Breast epithelium (tissue), 4 donors: ENCODE measurements at regions not wholly inside any gene's neighbourhood (a gene's known extent, or its start where the extent isn't known, plus 50 kb on each side); places are given as distances from the start of the nearest gene placed in this dataset.

Source experiments
- DNase-seq, 2 donors: peaks; one replicate each; pipeline ENCODE4 v3.0.0-alpha.2; 2019; ENCODE audit warnings: low spot score in 2 of 2
- H3K27ac ChIP-seq, 2 donors: fragments of 200-600 bp; sonication (generic) in 1 of 2; one replicate each; pipeline ENCODE4 v1.5.1; 2016 to 2019; ENCODE audit warnings: mild to moderate bottlenecking in 1 of 2
- H3K27me3 ChIP-seq, 2 donors: fragments of 200-600 bp; sonication (generic) in 1 of 2; one replicate each; pipeline versions ENCODE4 v1.5.1 to v1.6.0; 2017 to 2019; ENCODE audit warnings: control low read depth in 1 of 2, mild to moderate bottlenecking in 1 of 2
- H3K36me3 ChIP-seq: fragments of 200-600 bp; one replicate; pipeline ENCODE4 v1.5.1; 2019
- H3K4me1 ChIP-seq, 2 donors: fragments of 200-600 bp; sonication (generic); one replicate each; pipeline ENCODE4 v1.5.1; 2016 to 2019; ENCODE audit warnings: control low read depth in 1 of 2
- H3K4me3 ChIP-seq, 3 donors: fragments of 200-600 bp; sonication (generic); 1 replicate in 2 of 3; 2 replicates in 1 of 3; pipeline ENCODE4 v1.5.1; 2016 to 2019; ENCODE audit warnings: mild to moderate bottlenecking in 3 of 3, moderate library complexity in 2 of 3
- H3K9me3 ChIP-seq, 2 donors: fragments of 200-600 bp; sonication (generic) in 1 of 2; one replicate each; pipeline ENCODE4 v1.5.1; 2016 to 2019; ENCODE audit warnings: control low read depth in 1 of 2
- POLR2A ChIP-seq: fragments of 450-650 bp; IDR thresholded peaks from one replicate; pipeline ENCODE4 v1.6.1; 2016; ENCODE audit warnings: antibody characterized with exemption, mild to moderate bottlenecking, moderate library complexity
- POLR2AphosphoS5 ChIP-seq, 3 donors: sonication (generic); formaldehyde crosslinking; IDR thresholded peaks; one replicate each; pipeline ENCODE4 v1.6.1; 2017; ENCODE audit warnings: antibody characterized with exemption in 3 of 3
- intact Hi-C: fragments of 100-400 bp; cut with DNase I; formaldehyde crosslinking; loops from one replicate; pipeline ENCODE4 v1.15.1; 2023; ENCODE audit warnings: low total_unique reads
- TF ChIP-seq, protein P1 (sequence below), 3 donors: fragments of 450-650 bp; IDR thresholded peaks; one replicate each; pipeline ENCODE4 v1.5.1; 2016 to 2017; ENCODE audit warnings: antibody characterized with exemption in 3 of 3, mild to moderate bottlenecking in 3 of 3, moderate library complexity in 3 of 3

DNA sequence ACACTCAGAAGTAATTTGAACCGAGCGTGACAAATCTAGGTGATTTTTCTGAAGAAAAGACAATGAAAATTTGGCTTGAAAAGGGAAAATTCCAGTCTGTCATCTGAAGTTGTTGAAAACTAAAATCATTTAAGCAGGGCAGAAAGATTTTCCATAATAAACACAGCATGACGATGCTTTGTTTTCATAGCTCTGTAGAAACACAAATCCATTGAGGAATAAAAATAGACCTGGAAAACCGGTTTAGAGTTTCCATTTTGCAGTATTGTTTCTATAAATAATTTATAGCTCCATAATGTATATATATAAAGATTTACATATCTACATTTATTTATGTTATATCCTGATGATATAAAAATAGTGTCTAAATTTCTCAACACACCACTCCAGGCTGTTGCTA lies 1918.5 kb upstream of the FLRT2 start:
- no peak for DNase-seq
- Histone ChIP-seq H3K27me3 (no peaks in the 10 kb centered on the region), H3K27ac (no peak overlapping the region), H3K9me3 (no peaks in the 10 kb centered on the region), H3K36me3 (no peaks in the 10 kb centered on the region), H3K4me1 (no peaks in the 10 kb centered on the region), H3K4me3 (no peak overlapping the region)
- intact Hi-C loops, result no loop called here
- no peak for TF ChIP-seq POLR2A

DNA sequence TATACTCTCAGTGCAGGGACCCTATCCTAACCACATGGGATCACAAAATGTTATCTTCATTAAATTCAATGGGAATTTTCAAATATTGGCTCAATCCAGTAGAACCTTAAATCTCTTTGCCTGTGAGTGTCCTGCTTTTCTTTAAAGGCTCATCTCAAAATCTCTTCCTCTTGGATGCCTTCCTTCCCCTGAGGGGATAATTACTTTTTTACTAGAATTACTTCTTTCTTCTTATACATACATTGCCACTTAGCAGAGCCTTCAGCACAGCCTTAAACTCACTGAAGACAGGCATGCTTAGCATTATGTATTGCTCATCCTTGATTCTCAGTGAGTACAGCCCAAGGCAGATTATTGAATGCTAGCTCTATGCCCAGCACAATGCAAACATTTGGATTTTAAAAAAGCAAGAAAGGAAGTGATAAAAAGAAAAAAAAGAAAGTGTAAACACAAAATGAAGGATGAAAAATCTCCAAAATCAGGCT lies 1918.0 kb upstream of the FLRT2 start:
- no peaks in the 10 kb centered on the region for H3K36me3 ChIP-seq
- H3K27me3 ChIP-seq, result no peaks in the 10 kb centered on the region
- H3K9me3 ChIP-seq, result no peaks in the 10 kb centered on the region
- no peak for DNase-seq
- no peaks in the 10 kb centered on the region for H3K4me1 ChIP-seq
- TF ChIP-seq, protein P1, sequence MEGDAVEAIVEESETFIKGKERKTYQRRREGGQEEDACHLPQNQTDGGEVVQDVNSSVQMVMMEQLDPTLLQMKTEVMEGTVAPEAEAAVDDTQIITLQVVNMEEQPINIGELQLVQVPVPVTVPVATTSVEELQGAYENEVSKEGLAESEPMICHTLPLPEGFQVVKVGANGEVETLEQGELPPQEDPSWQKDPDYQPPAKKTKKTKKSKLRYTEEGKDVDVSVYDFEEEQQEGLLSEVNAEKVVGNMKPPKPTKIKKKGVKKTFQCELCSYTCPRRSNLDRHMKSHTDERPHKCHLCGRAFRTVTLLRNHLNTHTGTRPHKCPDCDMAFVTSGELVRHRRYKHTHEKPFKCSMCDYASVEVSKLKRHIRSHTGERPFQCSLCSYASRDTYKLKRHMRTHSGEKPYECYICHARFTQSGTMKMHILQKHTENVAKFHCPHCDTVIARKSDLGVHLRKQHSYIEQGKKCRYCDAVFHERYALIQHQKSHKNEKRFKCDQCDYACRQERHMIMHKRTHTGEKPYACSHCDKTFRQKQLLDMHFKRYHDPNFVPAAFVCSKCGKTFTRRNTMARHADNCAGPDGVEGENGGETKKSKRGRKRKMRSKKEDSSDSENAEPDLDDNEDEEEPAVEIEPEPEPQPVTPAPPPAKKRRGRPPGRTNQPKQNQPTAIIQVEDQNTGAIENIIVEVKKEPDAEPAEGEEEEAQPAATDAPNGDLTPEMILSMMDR (IDR thresholded peaks at IDR 0.05), result no peak
- TF ChIP-seq POLR2A (no peak), POLR2AphosphoS5 (IDR thresholded peaks at IDR 0.05) (no peak)
- H3K4me3 ChIP-seq, result no peak overlapping the region
- intact Hi-C loops, result no loop called here
- no peak overlapping the region for H3K27ac ChIP-seq

DNA sequence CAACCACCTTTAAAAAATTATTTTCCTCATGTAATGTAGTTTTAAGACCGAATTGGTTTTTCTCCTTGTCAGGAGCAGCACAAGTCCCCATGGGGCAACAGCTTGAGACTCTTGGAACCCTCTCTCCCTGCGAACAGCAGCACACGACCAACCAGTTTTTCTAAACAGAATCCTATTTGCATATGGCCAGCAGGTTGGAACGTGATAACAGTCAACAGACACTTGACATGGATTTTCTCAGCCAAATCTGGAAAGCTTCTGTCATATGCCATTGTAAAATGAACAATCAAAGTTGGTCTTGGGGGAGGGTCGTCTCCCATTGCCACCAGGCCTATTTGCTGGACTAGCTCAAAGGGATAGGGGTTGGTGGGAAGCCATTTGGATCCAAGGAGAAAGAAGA lies 1915.0 kb upstream of the FLRT2 start:
- intact Hi-C loops, result no loop called here
- Histone ChIP-seq H3K9me3 (peaks cover 0 to 5% of the 10 kb centered on the region in 2 donors), H3K4me3 (no peak overlapping the region), H3K36me3 (no peaks in the 10 kb centered on the region), H3K27ac (no peak overlapping the region), H3K27me3 (no peaks in the 10 kb centered on the region), H3K4me1 (no peaks in the 10 kb centered on the region)
- no peak for DNase-seq
- TF ChIP-seq POLR2A (no peak), POLR2AphosphoS5 (IDR thresholded peaks at IDR 0.05) (no peak)
- TF ChIP-seq, protein P1 (IDR thresholded peaks at IDR 0.05), result no peak

DNA sequence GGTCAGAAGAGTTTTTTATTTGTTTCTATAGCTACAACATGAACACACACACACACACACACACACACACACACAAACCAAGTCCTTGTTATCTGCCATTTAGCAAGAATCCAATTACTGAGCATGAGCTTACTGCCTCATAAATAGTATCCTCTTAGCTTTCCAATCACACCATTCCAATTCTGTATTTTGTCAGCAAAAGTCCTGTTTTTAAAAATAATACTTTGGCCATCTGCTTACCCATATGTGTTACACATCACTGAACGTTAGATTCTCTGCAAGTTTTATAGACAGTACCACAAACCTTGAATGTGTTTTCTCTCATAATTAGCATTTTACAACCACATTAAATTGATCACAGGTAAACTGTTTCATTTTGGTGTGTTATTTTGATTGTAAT lies 1905.4 kb upstream of the FLRT2 start:
- Histone ChIP-seq H3K9me3 (no peaks in the 10 kb centered on the region), H3K27me3 (no peaks in the 10 kb centered on the region), H3K27ac (no peak overlapping the region), H3K36me3 (no peaks in the 10 kb centered on the region), H3K4me1 (no peaks in the 10 kb centered on the region), H3K4me3 (no peak overlapping the region)
- TF ChIP-seq, protein P1 (IDR thresholded peaks at IDR 0.05), result no peak
- TF ChIP-seq POLR2AphosphoS5 (IDR thresholded peaks at IDR 0.05) (no peak), POLR2A (no peak)
- intact Hi-C loops, result no loop called here
- no peak for DNase-seq

DNA sequence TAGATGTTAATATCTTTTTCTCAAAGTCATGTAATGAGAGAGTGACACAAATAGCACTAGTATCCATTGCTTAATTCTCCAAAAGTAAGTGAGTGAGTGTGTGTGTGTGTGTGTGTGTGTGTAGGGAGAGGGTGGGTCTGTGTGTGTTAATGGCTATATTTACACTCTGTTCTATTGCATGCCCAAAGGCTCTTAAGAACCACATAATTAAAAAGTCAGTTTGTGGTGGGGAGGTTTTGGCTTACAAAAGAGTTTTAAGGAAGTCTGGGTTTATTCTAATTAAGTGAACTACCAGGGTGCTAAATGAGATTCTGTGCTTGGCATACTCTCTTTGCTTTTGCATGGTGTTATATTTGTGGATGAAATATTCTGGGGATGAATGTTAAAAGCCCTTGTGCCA lies 1897.6 kb upstream of the FLRT2 start:
- no peaks in the 10 kb centered on the region for H3K9me3 ChIP-seq
- H3K4me1 ChIP-seq, result no peaks in the 10 kb centered on the region
- intact Hi-C loops, result no loop called here
- no peaks in the 10 kb centered on the region for H3K36me3 ChIP-seq
- no peak overlapping the region for H3K27ac ChIP-seq
- no peak for DNase-seq
- TF ChIP-seq, protein P1 (IDR thresholded peaks at IDR 0.05), result no peak
- TF ChIP-seq POLR2AphosphoS5 (IDR thresholded peaks at IDR 0.05) (no peak), POLR2A (no peak)
- H3K27me3 ChIP-seq, result no peaks in the 10 kb centered on the region
- H3K4me3 ChIP-seq, result no peak overlapping the region
